ENCODE measurements at regions not wholly inside any gene's neighbourhood (a gene's known extent, or its start where the extent isn't known, plus 50 kb on each side); places are given as distances from the start of the nearest gene placed in this dataset.

DNA sequence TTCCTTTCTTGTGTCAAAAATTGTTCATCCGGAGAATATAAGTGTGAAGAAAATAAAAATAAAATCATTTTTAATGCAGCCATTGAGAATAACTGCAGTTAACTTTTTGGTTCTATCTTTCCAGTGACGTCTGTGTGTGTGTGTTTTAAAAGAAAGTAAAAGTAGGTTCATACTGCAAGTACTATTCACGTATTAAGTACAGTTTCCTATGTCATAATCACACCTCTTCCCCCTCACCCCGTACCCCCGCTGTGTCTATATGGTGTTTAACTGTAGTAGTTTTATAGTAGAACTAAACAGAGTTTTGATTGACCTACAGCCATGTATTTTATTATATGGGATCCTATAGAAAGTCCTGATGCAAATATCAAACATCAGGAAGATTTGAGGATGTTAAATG is 78.5 kb upstream of the CLCN4 start:
- DNase-seq (ENCODE audit: low read depth in 1 of 2, low spot score in 1 of 2), result no peak

DNA sequence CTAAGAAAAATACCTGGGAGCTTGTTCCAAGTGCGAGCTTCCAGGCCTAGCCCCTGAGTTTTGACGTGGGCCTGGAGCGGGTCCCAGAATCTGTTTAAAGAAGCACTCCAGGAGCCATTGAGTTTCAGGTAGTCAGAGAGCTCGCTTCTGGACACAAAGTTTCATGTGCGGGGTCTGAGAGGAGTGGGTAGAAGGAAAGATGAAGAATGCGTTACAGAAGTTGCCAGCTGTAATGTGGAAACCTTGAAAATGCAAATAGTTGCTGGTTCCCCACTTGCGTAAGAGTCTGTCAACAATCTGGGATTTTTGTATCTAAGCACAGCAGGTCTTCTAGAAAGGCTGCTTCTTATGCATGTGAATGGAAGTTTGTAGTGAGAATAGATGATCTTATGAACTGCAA is 77.5 kb upstream of the CLCN4 start:
- DNase-seq (ENCODE audit: low read depth in 1 of 2, low spot score in 1 of 2), result no peak

DNA sequence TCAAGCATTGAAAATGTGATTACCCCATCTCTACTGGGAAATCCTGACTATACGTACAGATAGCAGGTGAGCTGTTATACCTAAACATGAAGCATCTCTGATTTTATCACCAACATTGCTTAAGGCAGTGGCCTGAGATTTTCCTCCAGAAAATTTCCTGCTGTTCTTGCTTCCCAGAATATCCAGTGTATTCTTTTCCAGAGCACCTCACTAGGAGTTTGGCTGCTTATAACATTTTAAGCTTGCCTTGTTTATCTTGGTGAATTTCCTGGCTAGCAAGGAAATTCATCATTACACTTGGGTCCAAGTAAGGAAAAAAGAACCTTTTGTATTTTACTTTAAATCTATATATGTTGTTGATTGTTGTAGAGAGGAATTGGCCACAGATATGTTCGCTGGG is 73.0 kb upstream of the CLCN4 start:
- no peak for DNase-seq (ENCODE audit: low read depth in 1 of 2, low spot score in 1 of 2)

DNA sequence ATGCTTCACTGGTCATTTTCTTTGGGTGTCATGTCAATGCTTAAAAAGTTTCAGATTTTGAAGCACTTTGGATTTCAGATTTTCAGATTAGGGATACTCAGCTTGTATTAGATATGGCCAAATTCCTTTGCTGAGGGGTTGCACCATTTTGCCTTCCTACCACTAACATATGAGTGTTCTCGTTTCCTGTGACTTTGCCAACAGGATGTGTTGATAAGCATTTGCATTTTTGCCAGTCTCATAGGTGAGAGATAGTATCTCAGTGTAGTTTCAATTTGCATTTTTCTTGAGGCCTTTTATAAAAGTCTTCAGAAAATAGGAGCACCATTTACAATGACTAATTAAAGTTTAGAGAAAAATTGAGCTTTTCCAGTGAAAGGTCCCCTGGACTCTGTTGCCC is 71.6 kb upstream of the CLCN4 start:
- no peak for DNase-seq (ENCODE audit: low read depth in 1 of 2, low spot score in 1 of 2)

DNA sequence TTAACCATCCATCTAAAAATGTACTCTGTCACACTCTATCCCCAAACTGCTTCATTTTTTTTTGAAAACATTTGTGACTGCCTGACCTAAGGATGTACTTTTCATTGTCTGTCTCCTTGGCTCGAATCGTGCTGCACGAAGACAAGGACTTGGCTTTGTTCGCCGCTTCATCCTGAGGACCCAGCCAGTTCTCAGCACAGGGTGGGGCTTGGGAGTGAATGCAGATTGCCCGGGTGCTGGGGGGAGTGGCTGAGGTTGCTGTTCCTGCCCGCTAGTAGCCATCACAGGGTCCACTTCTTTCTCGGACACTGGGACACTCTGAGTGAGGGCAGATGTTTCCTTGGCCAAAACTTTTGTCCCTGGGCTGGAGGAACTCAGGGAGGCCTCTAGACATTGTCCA is 70.1 kb upstream of the CLCN4 start:
- DNase-seq (ENCODE audit: low read depth in 1 of 2, low spot score in 1 of 2), result no peak

DNA sequence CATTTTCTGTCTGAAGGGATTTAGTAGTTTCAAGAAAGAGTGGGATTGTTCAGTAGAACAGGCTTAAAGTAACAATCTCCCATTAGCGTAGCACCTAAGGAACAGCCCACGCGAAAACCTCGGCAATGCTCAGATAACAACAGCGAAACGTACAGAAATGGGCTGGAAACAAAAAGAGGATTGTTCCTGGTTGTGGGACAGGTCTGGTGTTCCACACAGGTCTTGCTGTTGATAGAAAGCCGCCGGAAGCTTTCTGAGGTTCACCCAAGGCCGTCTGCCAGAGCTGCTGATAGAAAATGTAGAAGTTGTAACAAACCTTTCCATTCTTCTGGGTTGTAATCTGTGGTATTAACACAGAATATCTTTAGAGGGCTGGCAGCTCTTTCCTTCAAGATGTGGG is 69.4 kb upstream of the CLCN4 start:
- DNase-seq (ENCODE audit: low read depth in 1 of 2, low spot score in 1 of 2), result no peak

DNA sequence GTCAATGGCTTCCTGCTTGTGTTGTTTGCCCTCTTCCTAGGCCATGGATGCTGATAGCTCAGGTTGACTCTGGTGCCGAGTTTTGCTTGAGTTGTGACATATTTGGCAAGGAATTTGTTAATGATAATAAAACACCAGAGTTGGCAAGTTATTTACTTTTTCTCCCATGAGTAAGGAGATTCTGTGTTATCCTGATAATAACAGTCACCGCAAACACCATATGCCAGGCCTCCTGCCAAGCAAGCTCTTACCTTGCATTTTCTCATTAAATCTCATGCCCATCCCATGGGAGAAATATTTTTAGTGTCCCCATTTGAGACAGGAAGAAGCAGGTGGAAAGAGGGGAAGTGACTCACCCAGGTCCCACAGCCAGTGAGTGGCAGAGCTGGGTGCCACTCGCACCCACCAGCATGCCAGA is 67.4 kb upstream of the CLCN4 start:
- DNase-seq (ENCODE audit: low read depth in 1 of 2, low spot score in 1 of 2), result no peak

DNA sequence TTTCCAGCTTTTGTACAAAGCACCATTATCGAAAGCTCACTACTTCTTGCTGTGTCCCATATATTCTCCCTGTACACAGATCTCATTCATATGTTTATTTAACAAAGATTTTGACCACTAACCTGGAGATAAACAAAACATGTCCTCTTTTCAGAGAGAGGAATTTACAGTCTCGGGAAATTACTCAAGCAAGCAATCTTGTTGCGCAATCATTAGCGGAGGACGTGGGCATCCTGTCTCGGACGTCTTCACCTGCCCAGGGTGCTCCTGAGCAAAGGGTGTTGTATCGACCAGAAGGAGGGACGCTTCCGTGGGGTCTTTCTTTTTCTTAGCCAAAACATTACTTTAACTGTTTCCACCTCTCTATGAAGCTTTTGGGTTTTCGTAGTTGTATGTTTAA is 66.5 kb upstream of the CLCN4 start:
- no peak for DNase-seq (ENCODE audit: low read depth in 1 of 2, low spot score in 1 of 2)

DNA sequence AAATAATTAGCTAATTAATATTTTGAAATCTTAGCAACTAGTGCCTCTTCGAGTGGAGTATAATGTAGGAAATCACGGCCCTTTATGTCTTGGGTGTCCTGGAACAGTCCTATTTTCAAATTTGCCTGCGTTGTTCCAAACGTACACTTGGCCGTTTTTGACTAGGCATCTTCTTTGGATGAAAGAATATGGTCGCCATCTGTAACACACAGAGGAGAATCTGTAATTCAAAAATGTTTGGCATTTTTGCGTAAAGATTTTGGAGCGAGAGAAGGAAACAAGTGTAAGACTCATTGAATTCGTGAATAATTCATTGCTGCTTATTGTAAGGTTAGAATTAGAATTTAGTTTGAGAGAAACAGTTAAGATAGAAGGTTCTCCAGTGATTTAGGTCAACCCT is 61.5 kb upstream of the CLCN4 start:
- no peak for DNase-seq (ENCODE audit: low read depth in 1 of 2, low spot score in 1 of 2)

DNA sequence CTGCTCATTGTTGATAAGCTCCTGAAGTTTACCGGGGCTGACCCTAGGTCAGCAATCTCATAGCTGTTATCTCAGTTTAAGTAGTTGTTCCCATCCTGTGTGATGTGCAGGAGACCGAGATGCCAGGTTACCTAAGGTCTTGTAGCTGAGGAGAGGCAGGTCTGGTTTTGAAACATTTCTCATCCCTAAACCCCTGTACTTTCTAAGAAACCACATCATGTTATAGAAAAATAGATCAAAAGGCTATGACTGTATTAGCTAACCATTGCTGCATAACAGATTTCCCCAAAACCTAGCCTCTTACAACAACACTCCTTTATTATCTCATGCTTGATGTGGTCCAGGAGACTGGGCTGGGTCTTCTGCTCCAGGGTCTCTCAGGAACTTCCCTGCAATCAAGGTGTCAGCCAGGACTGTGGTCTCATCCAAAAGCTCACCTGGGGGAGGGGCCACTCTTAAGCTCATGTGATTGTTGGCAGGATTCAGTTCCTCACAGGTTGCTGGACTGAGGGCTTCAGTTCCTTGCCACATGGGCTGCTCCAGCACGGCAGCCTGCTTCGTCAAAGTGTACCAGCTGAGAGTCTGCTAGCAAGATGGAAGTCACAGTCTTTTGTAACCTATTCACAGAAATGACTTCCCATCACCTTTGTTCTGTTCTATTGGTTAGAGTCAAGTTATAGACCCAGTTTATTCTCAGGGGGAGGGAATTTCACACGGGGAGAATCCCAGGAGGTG is 60.9 kb upstream of the CLCN4 start:
- no peak for DNase-seq (ENCODE audit: low read depth in 1 of 2, low spot score in 1 of 2)

DNA sequence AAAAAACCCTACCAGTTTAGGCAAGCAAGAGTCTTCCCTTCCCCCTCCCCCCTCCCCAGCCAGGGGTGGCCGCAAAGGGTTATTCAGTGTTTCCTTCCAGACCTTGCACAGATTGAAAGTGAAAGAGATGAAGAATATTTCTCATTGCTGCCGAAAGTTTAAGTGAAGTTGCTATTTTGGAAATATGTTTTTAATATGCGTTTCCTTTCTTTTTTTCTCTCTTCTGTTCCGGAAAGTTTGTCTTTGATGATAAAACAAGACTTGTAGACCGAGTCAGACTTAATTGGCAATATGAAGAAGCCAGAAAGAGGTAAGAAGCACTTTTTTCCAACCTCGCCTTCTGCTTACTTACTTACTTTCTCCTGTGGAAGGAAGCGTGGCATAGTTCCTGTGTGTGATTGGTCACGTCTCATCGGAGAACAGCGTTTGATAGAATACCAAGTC is 58.5 kb upstream of the CLCN4 start:
- peak; percentile 35 for DNase-seq (ENCODE audit: low read depth in 1 of 2, low spot score in 1 of 2)

DNA sequence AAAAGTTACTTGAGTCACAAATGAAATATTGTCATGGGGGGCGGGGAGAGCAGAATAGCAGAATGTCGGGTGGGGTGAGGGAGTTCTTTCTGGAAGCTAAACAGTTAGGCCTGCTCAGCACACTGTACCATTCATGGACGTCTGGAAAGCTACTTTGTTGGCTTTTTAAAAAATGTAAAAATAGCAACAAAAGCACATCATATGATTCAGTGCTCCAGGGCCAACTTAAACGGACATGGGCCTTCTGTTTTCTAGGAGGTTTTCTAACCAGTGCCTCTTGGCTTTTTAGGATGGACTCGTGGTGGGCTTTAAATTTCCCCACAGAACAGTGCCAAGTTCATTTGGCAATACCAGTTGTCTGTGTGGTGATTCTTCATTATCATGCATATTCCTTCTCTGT is 57.4 kb upstream of the CLCN4 start:
- no peak for DNase-seq (ENCODE audit: low read depth in 1 of 2, low spot score in 1 of 2)

DNA sequence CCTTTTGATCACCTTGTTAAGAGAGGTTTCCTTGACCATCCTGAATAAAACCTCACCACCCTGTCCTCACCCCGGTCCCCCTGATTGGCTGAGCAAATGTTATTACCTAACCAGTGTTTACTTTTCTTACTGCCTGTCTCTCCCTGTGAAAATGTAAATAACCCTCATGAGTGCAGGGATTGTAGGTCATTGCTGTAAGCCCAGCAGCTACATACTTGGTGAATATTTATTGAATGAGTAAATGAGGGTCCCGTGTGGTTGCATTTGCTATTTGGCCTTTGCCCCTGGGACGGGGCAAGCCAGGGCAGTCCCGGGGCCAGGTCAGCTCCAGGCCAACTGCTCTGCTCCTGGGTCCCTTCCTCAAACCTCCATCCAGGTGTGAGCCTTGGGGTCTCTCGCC is 55.5 kb upstream of the CLCN4 start:
- DNase-seq (ENCODE audit: low read depth in 1 of 2, low spot score in 1 of 2), result no peak

DNA sequence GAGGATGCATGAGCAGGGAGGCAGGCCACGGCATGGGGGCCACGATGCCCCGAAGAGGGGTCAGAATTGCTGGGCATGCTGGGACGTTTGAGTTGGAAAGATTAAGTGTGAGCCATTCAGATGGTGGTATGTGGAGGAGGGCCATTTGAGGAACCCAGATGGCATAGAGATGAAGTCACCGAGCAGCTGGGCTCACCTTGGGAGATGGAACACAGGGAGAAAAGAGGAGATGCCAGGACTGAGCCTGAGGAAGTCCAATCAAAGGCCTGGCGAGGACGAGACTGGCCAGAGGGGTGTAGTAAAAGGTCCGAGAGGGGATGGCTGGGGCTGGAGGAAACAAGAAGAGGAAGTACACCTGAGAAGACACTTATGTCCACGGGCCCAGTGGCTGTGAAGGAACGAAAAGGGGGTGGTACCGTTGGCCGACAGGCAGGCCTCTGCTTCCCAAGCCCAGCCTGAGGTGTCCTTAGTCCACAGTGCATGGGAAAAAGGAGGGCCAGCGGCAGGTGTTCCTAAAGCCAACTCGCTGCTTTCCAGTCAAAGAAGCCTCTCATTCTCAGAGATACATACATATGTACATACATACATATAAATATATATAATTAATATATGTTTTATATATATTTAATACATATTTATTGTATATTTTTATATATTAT is 54.6 kb upstream of the CLCN4 start:
- DNase-seq (ENCODE audit: low read depth in 1 of 2, low spot score in 1 of 2), result no peak

DNA sequence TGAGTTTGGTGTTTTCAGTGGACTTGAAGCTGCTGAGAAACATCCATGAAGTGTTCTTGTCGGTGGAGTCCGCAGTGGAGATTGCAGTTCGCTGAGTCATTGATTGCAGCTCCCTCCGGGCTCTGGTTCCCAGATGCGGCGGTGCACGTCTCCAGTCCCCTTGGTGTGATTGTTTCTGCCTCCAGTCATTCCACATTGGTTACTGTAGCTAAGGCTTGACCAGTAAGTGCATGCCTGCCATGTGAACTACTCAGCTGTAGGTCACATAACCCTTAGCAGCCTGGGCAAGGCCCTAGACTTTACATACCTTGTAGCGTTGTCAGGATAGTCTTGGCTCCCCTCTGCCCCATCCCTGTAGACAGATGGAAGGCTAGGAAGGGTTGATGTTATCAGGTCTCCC is 53.8 kb upstream of the CLCN4 start:
- DNase-seq (ENCODE audit: low read depth in 1 of 2, low spot score in 1 of 2), result no peak

DNA sequence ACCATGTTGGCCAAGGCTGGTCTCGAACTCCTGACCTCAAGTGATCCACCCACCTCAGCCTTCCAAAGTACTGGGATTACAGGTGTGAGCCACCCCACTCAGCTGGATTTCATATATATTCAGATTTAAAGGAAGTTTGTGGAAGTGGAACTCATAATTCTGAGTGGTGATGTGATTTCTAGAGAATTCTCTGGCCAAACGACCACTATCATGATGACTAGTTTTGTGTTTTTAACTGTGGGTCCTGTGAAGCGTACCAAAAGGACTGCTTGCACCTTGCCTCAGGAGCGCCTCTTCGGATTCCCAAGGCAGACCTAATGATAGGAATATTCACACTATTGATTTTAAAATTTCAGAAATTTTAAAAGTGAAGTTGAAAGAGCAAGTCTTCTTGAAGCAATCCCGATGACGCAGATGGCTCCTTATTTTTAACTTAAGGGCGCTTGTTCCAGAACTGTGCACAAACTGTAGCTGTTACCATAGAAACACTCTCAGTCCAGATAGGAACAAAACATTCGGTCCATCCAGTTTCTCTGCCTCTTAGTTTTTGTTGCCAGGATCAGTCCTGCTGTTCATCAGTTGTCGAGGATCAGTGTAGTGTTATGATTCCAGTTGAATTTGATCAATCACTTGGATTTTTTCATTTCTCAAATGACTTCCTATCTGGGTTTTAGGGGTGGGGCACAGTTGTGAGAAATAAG is 51.7 kb upstream of the CLCN4 start:
- no peak for DNase-seq (ENCODE audit: low read depth in 1 of 2, low spot score in 1 of 2)

DNA sequence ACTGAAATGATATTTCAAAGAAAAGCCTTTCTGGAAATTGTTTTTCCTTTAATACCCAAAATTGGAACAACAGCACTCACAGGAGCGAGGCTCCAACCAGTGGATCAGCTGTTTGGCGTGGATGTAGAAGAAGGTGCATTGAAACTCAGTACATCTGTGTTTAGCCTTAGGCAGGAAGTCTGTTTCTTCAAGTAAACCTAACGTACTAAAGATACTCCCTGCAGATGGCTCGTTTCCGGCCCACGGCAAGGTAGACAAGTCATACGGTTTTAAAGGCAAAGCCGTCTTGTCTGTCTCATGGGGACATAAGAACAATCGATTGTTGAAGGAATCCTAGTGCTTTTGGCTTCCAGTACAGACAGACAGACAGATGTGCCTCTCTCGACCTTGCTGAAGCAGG is 50.0 kb upstream of the CLCN4 start:
- peak; percentile 10 to 30 for DNase-seq (ENCODE audit: low read depth in 1 of 2, low spot score in 1 of 2)

Measured in stimulated activated CD4-positive, alpha-beta T cell treated with anti-CD3 and anti-CD28 coated beads, Interleukin-15, amount 100 ng/mL, for 1 hour (primary cell).